Ramos (cell line): ENCODE measurements at regions not wholly inside any gene's neighbourhood (a gene's known extent, or its start where the extent isn't known, plus 50 kb on each side); places are given as distances from the start of the nearest gene placed in this dataset.
"Not testable (repeated sequence)": the region's sequence is repeated elsewhere in the genome, so short reads cannot be mapped to it uniquely, and the experiment has no call there.

Source experiments
- in situ Hi-C: fragments of 300-500 bp; cut with MboI; formaldehyde crosslinking; loops from one replicate; pipeline ENCODE4 v1.14.3; 2022; ENCODE audit warnings: low sequenced_read_pairs; ENCODE audit not compliant: unreplicated experiment

GRCh38 chr5:104472811-104473210 is 910.2 kb upstream of the NUDT12 start:
- in situ Hi-C loops, result no loop called here

GRCh38 chr5:104456122-104456521 is 893.5 kb upstream of the NUDT12 start:
- in situ Hi-C loops, result no loop called here

- in situ Hi-C loops, result no loop called here
Measured at GRCh38 chr5:104452550-104452949, 890.0 kb upstream of the NUDT12 start.

- in situ Hi-C loops, result not testable (repeated sequence)
Measured at GRCh38 chr5:104451911-104452310, 889.3 kb upstream of the NUDT12 start.

- in situ Hi-C loops, result no loop called here
Measured at GRCh38 chr5:104444656-104445055, 882.1 kb upstream of the NUDT12 start.

DNA sequence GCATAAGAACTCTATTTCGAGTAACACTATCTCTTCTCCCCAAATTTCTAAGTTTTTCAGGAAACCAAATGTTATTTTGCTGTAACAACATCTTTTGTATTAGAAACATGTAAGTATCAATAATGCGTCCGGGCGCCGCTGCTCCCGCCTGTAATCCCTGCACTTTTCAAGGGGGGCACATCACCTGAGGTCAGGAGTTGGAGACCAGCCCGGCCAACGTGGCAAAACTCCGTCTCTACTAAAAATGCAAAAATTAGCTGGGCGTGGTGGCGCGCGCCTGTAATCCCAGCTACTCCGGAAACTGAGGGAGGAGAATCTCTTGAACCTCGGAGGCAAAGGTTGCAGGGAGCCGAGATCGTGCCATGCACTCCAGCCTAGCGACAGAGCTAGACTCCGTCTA is 881.1 kb upstream of the NUDT12 start:
- in situ Hi-C loops, result no loop called here

- in situ Hi-C loops, result no loop called here
Measured at GRCh38 chr5:104431981-104432380, 869.4 kb upstream of the NUDT12 start.

DNA sequence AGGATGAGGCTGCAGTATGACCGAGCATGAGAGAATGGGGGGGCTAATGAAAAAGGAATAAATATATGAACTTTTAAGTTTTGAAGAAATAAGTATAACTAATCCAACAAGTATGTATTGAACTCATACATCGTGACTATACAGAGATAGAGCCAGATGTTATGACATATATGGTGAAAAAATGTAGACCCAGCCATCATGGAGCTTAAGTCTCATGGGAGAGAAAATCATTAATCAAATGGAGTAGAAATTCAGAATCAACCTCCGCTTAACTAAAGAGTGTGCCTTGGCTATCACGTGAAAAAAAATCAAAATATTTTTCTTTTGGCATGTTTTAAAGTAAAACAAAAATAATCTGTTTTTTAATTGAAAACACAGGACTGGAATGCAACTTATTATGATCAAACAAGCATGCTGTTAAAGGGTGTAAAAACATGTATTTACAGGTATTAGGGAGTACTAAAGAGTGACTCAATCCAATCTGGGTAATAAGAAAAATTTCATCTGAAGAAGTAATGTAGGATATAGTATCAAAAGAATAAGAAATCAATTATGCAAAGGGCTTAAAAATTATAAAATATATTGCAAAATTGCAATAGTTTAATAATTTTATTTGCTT is 868.5 kb upstream of the NUDT12 start:
- in situ Hi-C loops, result no loop called here

DNA sequence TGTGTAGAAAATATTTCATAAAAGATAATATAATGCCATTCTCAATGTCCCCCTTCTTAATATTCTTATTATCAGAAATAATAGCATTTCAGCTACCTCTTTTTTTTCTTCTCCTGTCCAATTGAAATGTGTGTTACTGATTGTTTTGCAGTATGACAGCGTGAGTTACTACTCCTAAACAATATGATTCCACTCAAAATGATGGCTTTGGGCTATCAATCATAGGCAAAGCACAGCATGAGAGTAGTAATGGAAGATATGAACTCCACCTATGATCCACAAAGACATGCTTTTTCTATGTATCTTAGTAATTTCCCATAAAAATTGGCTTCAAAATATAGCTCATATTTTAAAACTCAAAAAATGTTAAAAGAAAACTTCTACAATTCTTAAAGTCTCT is 867.3 kb upstream of the NUDT12 start:
- in situ Hi-C loops, result no loop called here

GRCh38 chr5:104421431-104421830 is 858.8 kb upstream of the NUDT12 start:
- in situ Hi-C loops, result no loop called here

DNA sequence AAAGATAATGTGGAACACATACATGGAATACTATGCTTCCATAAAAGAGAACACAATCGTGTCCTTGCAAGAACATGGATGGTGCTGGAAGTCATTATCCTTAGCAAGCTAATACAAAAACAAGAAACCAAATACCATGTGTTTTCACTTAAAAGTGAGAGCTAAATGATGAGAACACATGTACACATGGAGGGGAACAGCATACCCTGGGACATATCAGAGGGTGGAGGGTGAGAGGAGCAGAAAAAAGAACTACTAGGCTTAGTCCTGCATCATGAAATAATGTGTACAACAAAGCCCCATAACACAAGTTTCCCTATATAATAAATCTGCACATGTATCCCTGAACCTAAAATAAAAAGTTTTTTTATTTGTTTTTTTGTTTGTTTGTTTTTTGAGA is 855.5 kb upstream of the NUDT12 start:
- in situ Hi-C loops, result no loop called here

- in situ Hi-C loops, result no loop called here
Measured at GRCh38 chr5:104412649-104413240, 850.2 kb upstream of the NUDT12 start.

GRCh38 chr5:104400941-104401340 is 838.4 kb upstream of the NUDT12 start:
- in situ Hi-C loops, result no loop called here

DNA sequence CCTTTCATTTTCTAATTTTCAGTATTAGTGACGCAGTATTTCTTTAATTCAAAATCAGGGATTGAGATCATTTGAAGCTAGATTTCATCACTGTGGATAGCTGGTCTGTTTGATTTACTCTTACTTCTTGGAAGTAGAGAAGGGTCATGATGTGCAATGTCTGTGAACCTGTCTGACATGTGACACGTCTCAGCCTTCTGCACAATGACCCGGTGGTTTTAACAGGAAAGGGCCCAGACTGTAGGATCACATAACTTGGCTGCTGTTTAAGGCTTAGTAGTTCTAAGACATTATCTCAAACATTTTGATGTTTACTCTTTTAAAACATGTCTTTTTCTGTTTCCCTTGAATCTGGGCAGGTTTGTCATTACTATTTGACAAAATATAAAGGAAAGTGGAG is 823.3 kb upstream of the NUDT12 start:
- in situ Hi-C loops, result no loop called here

- in situ Hi-C loops, result no loop called here
Measured at GRCh38 chr5:104375345-104375744, 812.8 kb upstream of the NUDT12 start.

DNA sequence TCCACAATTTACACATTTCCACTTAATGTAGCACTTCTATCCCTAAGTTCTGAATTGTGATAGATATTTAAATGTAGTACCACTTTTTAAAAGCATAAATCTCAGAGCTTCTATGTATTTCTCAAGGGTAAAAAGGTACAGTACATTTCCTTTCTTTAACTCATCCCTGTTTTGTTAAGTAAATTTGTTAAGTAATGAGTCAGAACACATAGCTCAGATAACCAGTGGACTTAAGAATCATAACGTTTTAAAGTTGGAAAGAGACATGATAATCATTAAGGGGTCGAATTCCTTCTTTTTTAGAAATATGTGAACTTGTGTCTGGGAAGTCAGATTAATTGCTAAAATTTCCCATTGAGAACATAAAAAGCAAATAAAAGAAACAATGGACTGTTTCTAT is 810.2 kb upstream of the NUDT12 start:
- in situ Hi-C loops, result no loop called here

DNA sequence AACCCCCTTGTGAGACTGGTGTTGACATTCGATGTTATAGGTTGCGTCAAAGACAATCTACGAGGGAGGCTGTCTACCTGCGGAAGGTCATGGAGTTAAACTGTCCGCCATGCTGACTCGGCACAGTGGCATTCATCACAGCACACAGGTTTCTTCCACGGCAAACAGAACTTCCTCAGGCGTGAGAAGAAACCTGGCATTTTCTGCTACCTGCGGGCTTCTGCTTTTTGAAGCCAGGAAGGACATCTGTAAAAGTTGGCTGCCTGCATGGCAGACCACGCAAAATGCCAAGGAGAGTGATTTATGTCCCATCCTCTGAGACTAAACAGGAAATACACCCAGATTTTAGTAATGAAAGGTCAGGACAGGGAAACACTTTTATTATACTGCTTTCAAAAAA is 809.8 kb upstream of the NUDT12 start:
- in situ Hi-C loops, result no loop called here

DNA sequence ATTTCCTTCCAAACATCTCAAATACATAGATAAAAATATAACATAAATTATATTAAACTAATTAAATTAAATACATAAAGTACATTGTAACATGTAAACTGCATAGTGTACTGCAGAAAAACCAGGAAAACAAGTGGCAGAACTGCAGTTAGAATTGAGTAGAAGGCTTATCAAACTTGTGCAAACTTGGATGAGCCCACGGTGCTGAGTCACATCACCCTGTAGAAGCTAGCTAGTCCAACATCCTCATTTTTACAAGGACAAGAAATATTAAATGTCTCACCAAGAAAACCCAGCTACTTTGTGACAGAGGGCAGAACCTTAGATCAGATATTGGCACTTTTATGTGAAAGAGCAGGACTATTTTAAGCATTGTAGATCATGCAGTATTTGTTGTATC is 807.9 kb upstream of the NUDT12 start:
- in situ Hi-C loops, result no loop called here

GRCh38 chr5:104367978-104368377 is 805.4 kb upstream of the NUDT12 start:
- in situ Hi-C loops, result no loop called here

GRCh38 chr5:104363567-104363966 is 801.0 kb upstream of the NUDT12 start:
- in situ Hi-C loops, result no loop called here

GRCh38 chr5:104361932-104362331 is 799.3 kb upstream of the NUDT12 start:
- in situ Hi-C loops, result no loop called here

DNA sequence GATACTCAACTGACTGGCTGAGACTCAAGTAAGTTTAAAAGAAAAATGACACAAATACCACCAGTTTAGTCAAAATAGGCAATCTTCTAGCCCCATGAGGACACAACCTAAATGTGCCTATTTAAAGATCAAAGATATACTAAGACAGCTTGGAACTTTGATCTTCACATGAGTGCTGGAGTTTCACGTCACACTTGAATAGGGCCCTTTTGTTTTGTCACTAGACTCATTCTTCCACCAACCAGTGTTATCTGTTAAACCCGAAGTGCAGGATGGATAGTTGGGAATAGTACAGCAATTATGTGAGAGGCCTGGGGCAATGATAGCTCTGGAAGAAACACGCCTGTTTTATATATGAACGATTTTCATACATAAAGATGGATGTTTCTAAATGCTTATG is 792.8 kb upstream of the NUDT12 start:
- in situ Hi-C loops, result no loop called here
